Thyroid gland (tissue), 4 donors: ENCODE measurements at regions not wholly inside any gene's neighbourhood (a gene's known extent, or its start where the extent isn't known, plus 50 kb on each side); places are given as distances from the start of the nearest gene placed in this dataset.

Experiments
- CTCF ChIP-seq, 6 experiments: fragments of 200-600 bp in 3 of 6; fragments of 450-650 bp in 3 of 6; sonication (generic) in 3 of 6; IDR thresholded peaks; one replicate each; pipeline ENCODE4 v1.5.1; 2016 to 2019; ENCODE audit warnings: antibody characterized with exemption in 6 of 6, mild to moderate bottlenecking in 2 of 6, inconsistent platforms in 1 of 6, moderate library complexity in 1 of 6
- POLR2A ChIP-seq, 2 donors: fragments of 450-650 bp; IDR thresholded peaks; one replicate each; pipeline ENCODE4 v1.6.1; 2017; ENCODE audit warnings: antibody characterized with exemption in 2 of 2, mild to moderate bottlenecking in 2 of 2, moderate library complexity in 1 of 2

GRCh38 chr6:3538536-3538935 lies 81.7 kb upstream of the SLC22A23 start:
- TF ChIP-seq POLR2A (IDR thresholded peaks at IDR 0.05) (no peak), CTCF (IDR thresholded peaks at IDR 0.05) (no peak)
